IgD-negative memory B cell (primary cell): ENCODE measurements at regions not wholly inside any gene's neighbourhood (a gene's known extent, or its start where the extent isn't known, plus 50 kb on each side); places are given as distances from the start of the nearest gene placed in this dataset.

ENCODE experiments used
- H3K27ac Mint-ChIP-seq, 3 donors: one replicate each; pipeline ENCODE4 v1.8.0; 2020 to 2022; ENCODE audit warnings: mild to moderate bottlenecking in 3 of 3, mixed read lengths in 3 of 3, moderate library complexity in 1 of 3
- H3K27me3 Mint-ChIP-seq: one replicate; pipeline ENCODE4 v1.8.0; 2021; ENCODE audit warnings: mixed read lengths
- H3K36me3 Mint-ChIP-seq: one replicate; pipeline ENCODE4 v1.8.0; 2020; ENCODE audit warnings: mild to moderate bottlenecking, mixed read lengths
- H3K4me1 Mint-ChIP-seq, 3 donors: one replicate each; pipeline ENCODE4 v1.8.0; 2020 to 2022; ENCODE audit warnings: mixed read lengths in 3 of 3, mild to moderate bottlenecking in 1 of 3
- H3K4me3 Mint-ChIP-seq, 4 donors: one replicate each; pipeline ENCODE4 v1.8.0; 2020 to 2022; ENCODE audit warnings: mild to moderate bottlenecking in 4 of 4, mixed read lengths in 4 of 4, moderate library complexity in 3 of 4
- H3K9me3 Mint-ChIP-seq, 3 donors: one replicate each; pipeline ENCODE4 v1.8.0; 2020 to 2021; ENCODE audit warnings: mixed read lengths in 3 of 3, mild to moderate bottlenecking in 1 of 3

- Mint-ChIP-seq H3K27me3 (peaks cover 6% of the 10 kb centered on the region), H3K4me1 (no peaks in the 10 kb centered on the region), H3K36me3 (no peaks in the 10 kb centered on the region), H3K9me3 (no peaks in the 10 kb centered on the region), H3K27ac (no peak overlapping the region), H3K4me3 (no peak overlapping the region)
These were observed 130.9 kb downstream of the EMX2 start for GRCh38 chr10:117673230-117674010.

- Mint-ChIP-seq H3K4me1 (no peaks in the 10 kb centered on the region), H3K27me3 (peaks cover 6% of the 10 kb centered on the region), H3K36me3 (no peaks in the 10 kb centered on the region), H3K4me3 (no peak overlapping the region), H3K27ac (no peak overlapping the region), H3K9me3 (no peaks in the 10 kb centered on the region)
These were observed 131.7 kb downstream of the EMX2 start for GRCh38 chr10:117674201-117674600.

GRCh38 chr10:117674646-117675045 lies 132.1 kb downstream of the EMX2 start:
- Mint-ChIP-seq H3K4me1 (no peaks in the 10 kb centered on the region), H3K27me3 (peaks cover 6% of the 10 kb centered on the region), H3K36me3 (no peaks in the 10 kb centered on the region), H3K27ac (no peak overlapping the region), H3K4me3 (no peak overlapping the region), H3K9me3 (no peaks in the 10 kb centered on the region)

- H3K9me3 Mint-ChIP-seq, result no peaks in the 10 kb centered on the region
- H3K36me3 Mint-ChIP-seq, result no peaks in the 10 kb centered on the region
- H3K27me3 Mint-ChIP-seq, result peaks cover 6% of the 10 kb centered on the region
- H3K4me1 Mint-ChIP-seq, result no peaks in the 10 kb centered on the region
- H3K27ac Mint-ChIP-seq, result no peak overlapping the region
- no peak overlapping the region for H3K4me3 Mint-ChIP-seq
These were observed 133.0 kb downstream of the EMX2 start for GRCh38 chr10:117675514-117676055.

GRCh38 chr10:117677239-117677638 lies 134.7 kb downstream of the EMX2 start:
- Mint-ChIP-seq H3K36me3 (no peaks in the 10 kb centered on the region), H3K4me1 (no peaks in the 10 kb centered on the region), H3K9me3 (no peaks in the 10 kb centered on the region), H3K4me3 (no peak overlapping the region), H3K27me3 (peaks cover 6% of the 10 kb centered on the region), H3K27ac (no peak overlapping the region)

GRCh38 chr10:117677890-117678500 lies 135.4 kb downstream of the EMX2 start:
- Mint-ChIP-seq H3K4me1 (no peaks in the 10 kb centered on the region), H3K27me3 (peaks cover 4% of the 10 kb centered on the region), H3K27ac (no peak overlapping the region), H3K36me3 (no peaks in the 10 kb centered on the region), H3K4me3 (no peak overlapping the region), H3K9me3 (no peaks in the 10 kb centered on the region)

- no peaks in the 10 kb centered on the region for H3K9me3 Mint-ChIP-seq
These were observed 138.1 kb downstream of the EMX2 start for GRCh38 chr10:117680601-117681000.

GRCh38 chr10:117681104-117681503 lies 138.6 kb downstream of the EMX2 start:
- Mint-ChIP-seq H3K9me3 (no peaks in the 10 kb centered on the region), H3K4me3 (no peak overlapping the region), H3K36me3 (no peaks in the 10 kb centered on the region), H3K27ac (no peak overlapping the region), H3K27me3 (no peaks in the 10 kb centered on the region), H3K4me1 (no peaks in the 10 kb centered on the region)

More at GRCh38 chr10:117680601-117681000, 138.1 kb downstream of the EMX2 start:
- no peak overlapping the region for H3K27ac Mint-ChIP-seq
- H3K36me3 Mint-ChIP-seq, result no peaks in the 10 kb centered on the region
- no peaks in the 10 kb centered on the region for H3K27me3 Mint-ChIP-seq
- no peak overlapping the region for H3K4me3 Mint-ChIP-seq
- no peaks in the 10 kb centered on the region for H3K4me1 Mint-ChIP-seq

GRCh38 chr10:117684046-117684610 lies 141.6 kb downstream of the EMX2 start:
- no peaks in the 10 kb centered on the region for H3K4me1 Mint-ChIP-seq
- H3K36me3 Mint-ChIP-seq, result no peaks in the 10 kb centered on the region
- H3K9me3 Mint-ChIP-seq, result peaks cover 0 to 2% (median 0%) of the 10 kb centered on the region in 3 donors

GRCh38 chr10:117684672-117685211 lies 142.2 kb downstream of the EMX2 start:
- Mint-ChIP-seq H3K4me1 (no peaks in the 10 kb centered on the region), H3K36me3 (no peaks in the 10 kb centered on the region), H3K27ac (no peak overlapping the region), H3K4me3 (no peak overlapping the region), H3K9me3 (peaks cover 0 to 2% (median 0%) of the 10 kb centered on the region in 3 donors), H3K27me3 (peaks cover 2% of the 10 kb centered on the region)

More at GRCh38 chr10:117684046-117684610, 141.6 kb downstream of the EMX2 start:
- Mint-ChIP-seq H3K27me3 (peaks cover 2% of the 10 kb centered on the region), H3K4me3 (peak overlapping the region in 1 of 4 donors; percentile 5), H3K27ac (no peak overlapping the region)

GRCh38 chr10:117685431-117685830 lies 142.9 kb downstream of the EMX2 start:
- peaks cover 0 to 2% (median 0%) of the 10 kb centered on the region in 3 donors for H3K9me3 Mint-ChIP-seq
- H3K27ac Mint-ChIP-seq, result no peak overlapping the region
- H3K4me1 Mint-ChIP-seq, result no peaks in the 10 kb centered on the region
- H3K4me3 Mint-ChIP-seq, result no peak overlapping the region
- no peaks in the 10 kb centered on the region for H3K36me3 Mint-ChIP-seq
- H3K27me3 Mint-ChIP-seq, result peaks cover 2% of the 10 kb centered on the region

GRCh38 chr10:117686606-117687005 lies 144.1 kb downstream of the EMX2 start:
- Mint-ChIP-seq H3K9me3 (peaks cover 0 to 2% (median 0%) of the 10 kb centered on the region in 3 donors), H3K4me3 (no peak overlapping the region), H3K27ac (no peak overlapping the region), H3K36me3 (peaks cover 2% of the 10 kb centered on the region), H3K4me1 (no peaks in the 10 kb centered on the region), H3K27me3 (peaks cover 2% of the 10 kb centered on the region)

GRCh38 chr10:117688358-117688757 lies 145.8 kb downstream of the EMX2 start:
- H3K36me3 Mint-ChIP-seq, result peaks cover 2% of the 10 kb centered on the region

GRCh38 chr10:117689566-117689965 lies 147.0 kb downstream of the EMX2 start:
- Mint-ChIP-seq H3K4me1 (no peaks in the 10 kb centered on the region), H3K27me3 (peaks cover 6% of the 10 kb centered on the region), H3K9me3 (peaks cover 0 to 2% (median 0%) of the 10 kb centered on the region in 3 donors), H3K4me3 (no peak overlapping the region), H3K27ac (no peak overlapping the region), H3K36me3 (peaks cover 2% of the 10 kb centered on the region)

More at GRCh38 chr10:117688358-117688757, 145.8 kb downstream of the EMX2 start:
- Mint-ChIP-seq H3K27ac (no peak overlapping the region), H3K4me3 (no peak overlapping the region), H3K9me3 (peaks cover 0 to 2% (median 0%) of the 10 kb centered on the region in 3 donors), H3K4me1 (no peaks in the 10 kb centered on the region), H3K27me3 (peaks cover 6% of the 10 kb centered on the region)

- Mint-ChIP-seq H3K4me3 (no peak overlapping the region), H3K36me3 (peaks cover 2% of the 10 kb centered on the region), H3K9me3 (peaks cover 0 to 2% (median 0%) of the 10 kb centered on the region in 3 donors), H3K27me3 (peaks cover 6% of the 10 kb centered on the region), H3K4me1 (no peaks in the 10 kb centered on the region), H3K27ac (no peak overlapping the region)
These were observed 147.8 kb downstream of the EMX2 start for GRCh38 chr10:117690359-117690758.
